ENCODE measurements at regions not wholly inside any gene's neighbourhood (a gene's known extent, or its start where the extent isn't known, plus 50 kb on each side); places are given as distances from the start of the nearest gene placed in this dataset.
A peak's percentile ranks its signal among the peaks of the same experiment; 100 is the strongest.

GRCh38 chr18:5091741-5092140, 105.3 kb downstream of the AKAIN1 start:
- TF ChIP-seq POLR2A (IDR thresholded peaks at IDR 0.05; ENCODE audit: low read depth, low read length), result no peak
- FAIRE-seq (no peak), DNase-seq (ENCODE audit: insufficient read length, low spot score) (no peak)

GRCh38 chr18:5075297-5075696, 121.8 kb downstream of the AKAIN1 start:
- FAIRE-seq, result no peak
- DNase-seq (ENCODE audit: insufficient read length, low spot score), result no peak
- no peak for TF ChIP-seq POLR2A (IDR thresholded peaks at IDR 0.05; ENCODE audit: low read depth, low read length)

DNA sequence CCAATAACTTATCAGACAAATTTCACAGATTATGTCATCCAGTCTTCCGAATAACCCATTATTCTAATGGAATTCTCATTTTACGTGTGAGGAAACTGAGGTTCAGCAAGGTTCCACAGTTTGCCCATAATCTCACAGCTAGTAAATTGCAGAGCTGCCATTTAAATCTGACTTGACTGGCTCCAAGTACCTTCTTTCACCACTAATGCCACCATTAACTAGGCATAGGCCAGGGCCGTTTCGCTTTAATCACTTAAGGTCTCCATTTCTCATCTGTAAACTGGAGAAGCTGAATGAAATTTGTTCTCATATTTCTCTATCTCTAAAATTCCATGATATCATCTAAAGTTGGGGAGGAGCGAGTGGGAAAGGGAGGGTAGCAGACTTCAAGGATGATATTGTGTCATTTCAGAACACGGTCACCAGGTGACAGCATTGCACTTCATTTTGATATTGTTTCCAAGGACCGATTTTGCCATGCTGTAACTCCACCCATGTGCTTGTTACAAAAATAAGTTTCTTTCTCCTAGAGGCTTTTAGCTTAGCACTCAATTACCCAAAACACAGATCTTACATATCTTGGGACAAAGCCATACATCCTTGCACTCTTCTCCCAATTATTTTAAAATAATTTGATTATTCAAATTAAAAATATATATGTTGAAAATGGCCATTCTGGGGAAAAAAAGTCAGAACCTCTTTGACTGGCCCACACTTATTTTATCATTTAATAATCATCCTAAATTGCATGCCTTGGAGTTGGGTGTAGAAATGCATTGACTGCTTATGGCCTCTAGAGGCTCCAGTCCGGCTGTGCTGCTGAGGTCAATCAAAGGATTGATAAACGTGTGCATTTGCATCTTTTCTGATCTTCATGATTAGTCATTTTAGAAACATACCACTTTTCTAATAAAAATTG, 123.8 kb downstream of the AKAIN1 start:
- no peak for TF ChIP-seq POLR2A (IDR thresholded peaks at IDR 0.05; ENCODE audit: low read depth, low read length)
- DNase-seq (ENCODE audit: insufficient read length, low spot score) (peak; percentile 18), FAIRE-seq (no peak)

DNA sequence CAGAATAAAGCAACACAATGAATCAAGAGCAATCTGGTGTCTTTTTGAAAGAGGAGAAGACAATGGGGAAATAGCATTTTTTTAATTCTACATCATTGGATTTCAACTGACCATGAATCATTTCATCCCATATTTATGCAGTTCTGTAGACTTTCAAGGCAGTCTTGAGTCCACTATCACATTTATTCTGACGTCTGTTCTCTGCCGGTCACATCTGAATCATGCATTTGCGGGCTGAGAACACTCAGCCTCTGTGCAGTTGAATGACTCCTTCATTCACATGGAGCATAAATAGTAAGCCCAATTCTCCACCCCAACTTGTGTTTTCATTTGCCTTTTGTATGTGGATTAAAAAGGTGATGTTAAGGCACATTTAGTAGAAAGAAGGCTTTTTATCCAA, 128.2 kb downstream of the AKAIN1 start:
- TF ChIP-seq POLR2A (IDR thresholded peaks at IDR 0.05; ENCODE audit: low read depth, low read length), result no peak
- no peak for FAIRE-seq
- DNase-seq (ENCODE audit: insufficient read length, low spot score), result no peak

GRCh38 chr18:5066380-5066977, 130.6 kb downstream of the AKAIN1 start:
- no peak for TF ChIP-seq POLR2A (IDR thresholded peaks at IDR 0.05; ENCODE audit: low read depth, low read length)
- FAIRE-seq (no peak), DNase-seq (ENCODE audit: insufficient read length, low spot score) (no peak)

- FAIRE-seq (no peak), DNase-seq (ENCODE audit: insufficient read length, low spot score) (no peak)
- no peak for TF ChIP-seq POLR2A (IDR thresholded peaks at IDR 0.05; ENCODE audit: low read depth, low read length)
Observed at GRCh38 chr18:5065615-5066014, 131.4 kb downstream of the AKAIN1 start.

DNA sequence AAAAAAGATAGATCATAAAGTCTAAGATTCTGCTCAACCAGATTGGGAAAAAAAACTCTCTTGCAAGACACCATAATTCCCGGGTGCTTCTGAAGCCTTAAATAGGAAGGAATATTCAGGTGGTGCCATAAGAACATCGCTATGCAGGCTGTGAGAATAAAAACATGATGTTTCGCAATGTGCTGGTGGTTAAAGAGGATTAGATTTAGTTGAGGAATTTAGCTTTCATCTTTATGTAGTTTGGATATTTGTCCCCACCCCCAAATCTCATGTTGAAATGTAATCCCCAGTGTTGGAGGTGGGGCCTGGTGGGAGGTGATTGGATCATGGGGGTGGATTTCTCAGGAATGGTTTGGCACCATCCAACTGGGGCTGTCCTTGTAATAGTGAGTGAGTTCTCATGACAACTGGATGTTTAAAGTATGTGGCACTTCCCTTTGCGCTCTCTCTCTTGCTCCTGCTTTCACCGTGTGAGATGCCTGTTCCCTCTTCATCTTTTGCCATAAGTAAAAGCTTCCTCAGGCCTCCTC, 132.2 kb downstream of the AKAIN1 start:
- FAIRE-seq (no peak), DNase-seq (ENCODE audit: insufficient read length, low spot score) (no peak)
- TF ChIP-seq POLR2A (IDR thresholded peaks at IDR 0.05; ENCODE audit: low read depth, low read length), result no peak

- DNase-seq (ENCODE audit: insufficient read length, low spot score) (no peak), FAIRE-seq (no peak)
- TF ChIP-seq POLR2A (IDR thresholded peaks at IDR 0.05; ENCODE audit: low read depth, low read length), result no peak
Observed at GRCh38 chr18:5061785-5062184, 135.3 kb downstream of the AKAIN1 start.

DNA sequence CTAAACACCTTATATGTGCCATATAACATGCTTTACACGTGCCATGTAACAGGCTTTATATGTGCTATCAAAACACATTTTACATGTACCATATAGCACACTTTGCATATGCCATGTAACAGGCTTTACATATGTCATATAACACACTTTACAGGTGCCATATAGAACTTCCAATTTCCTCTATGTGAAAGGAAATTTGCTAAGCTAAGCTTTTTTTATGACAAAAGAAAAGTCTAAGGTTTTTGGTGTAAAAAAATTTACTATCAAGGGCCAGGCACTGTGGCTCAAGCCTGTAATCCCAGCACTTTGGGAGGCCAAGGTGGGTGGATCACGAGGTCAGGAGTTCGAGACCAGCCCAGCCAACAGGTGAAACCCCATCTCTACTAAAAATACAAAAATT, 136.5 kb downstream of the AKAIN1 start:
- no peak for TF ChIP-seq POLR2A (IDR thresholded peaks at IDR 0.05; ENCODE audit: low read depth, low read length)
- DNase-seq (ENCODE audit: insufficient read length, low spot score), result no peak
- no peak for FAIRE-seq

GRCh38 chr18:5059696-5060032, 137.4 kb downstream of the AKAIN1 start:
- DNase-seq (ENCODE audit: insufficient read length, low spot score), result no peak
- FAIRE-seq, result no peak
- no peak for TF ChIP-seq POLR2A (IDR thresholded peaks at IDR 0.05; ENCODE audit: low read depth, low read length)

DNA sequence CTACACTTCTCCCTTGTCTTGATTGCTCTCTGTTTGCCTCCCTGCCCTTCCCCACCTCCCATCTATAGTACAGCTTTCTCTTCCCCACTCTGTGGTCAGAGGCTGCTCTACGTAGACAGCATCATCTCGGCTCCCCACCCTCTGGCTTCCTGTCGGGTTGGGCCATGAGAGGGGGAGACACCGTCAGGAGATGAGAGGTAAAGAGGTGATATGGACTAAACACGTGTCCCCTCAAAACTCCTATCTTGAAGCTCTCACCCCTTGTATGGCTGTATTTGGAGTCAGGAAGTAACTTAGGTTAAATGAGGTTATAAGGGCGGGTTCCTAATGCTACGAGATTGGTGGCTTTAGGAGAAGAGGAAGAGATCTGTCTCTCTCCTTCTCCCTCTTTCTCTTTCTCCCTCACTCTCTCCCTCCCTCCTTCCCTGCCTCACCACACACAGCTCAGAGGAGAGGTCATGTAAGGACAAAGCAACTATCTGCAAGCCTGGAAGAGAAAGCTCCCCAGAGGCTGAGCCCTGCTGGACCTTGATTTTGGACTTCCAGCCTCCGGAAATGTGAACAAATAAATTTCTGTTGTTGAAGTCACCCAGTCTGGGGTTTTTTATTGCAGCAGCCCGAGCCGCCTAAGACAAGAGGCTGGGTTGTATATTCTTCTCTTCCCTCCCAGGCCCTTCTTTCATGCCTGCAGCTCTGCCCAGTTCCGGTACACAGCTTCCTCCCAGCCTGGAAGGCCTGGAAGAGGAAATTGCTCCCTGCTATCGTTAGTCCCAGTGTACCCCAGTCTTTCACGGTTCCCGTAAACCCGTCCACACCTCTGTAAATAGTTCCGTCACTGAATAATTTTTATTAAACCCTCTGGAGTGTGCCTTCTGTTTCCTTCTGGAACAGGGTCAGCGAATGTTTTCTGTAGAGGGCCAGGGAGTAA, 138.0 kb downstream of the AKAIN1 start:
- DNase-seq (ENCODE audit: insufficient read length, low spot score) (no peak), FAIRE-seq (no peak)
- no peak for TF ChIP-seq POLR2A (IDR thresholded peaks at IDR 0.05; ENCODE audit: low read depth, low read length)

- peak; percentile 19 for DNase-seq (ENCODE audit: insufficient read length, low spot score)
- no peak for TF ChIP-seq POLR2A (IDR thresholded peaks at IDR 0.05; ENCODE audit: low read depth, low read length)
- FAIRE-seq, result no peak
Observed at GRCh38 chr18:5057386-5058348, 139.4 kb downstream of the AKAIN1 start.

DNA sequence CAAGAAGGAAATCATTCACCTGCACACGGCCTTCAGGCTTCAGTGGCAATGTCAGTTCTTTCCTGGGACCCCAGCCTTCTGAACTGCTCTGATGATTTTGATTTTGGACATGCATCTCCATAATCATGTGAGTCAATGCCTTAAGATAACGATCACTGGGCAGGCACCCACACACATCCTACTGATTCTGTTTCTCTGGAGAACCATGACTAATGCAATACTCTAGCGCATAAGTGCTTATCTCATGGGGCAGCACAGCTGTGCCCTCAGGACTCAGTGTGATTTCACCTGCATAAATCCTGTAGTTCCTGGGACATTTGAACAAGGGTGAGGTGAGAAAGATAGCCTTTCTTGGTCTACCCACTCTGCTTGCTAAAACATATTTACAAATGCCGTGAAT, 144.6 kb downstream of the AKAIN1 start:
- no peak for FAIRE-seq
- no peak for TF ChIP-seq POLR2A (IDR thresholded peaks at IDR 0.05; ENCODE audit: low read depth, low read length)
- no peak for DNase-seq (ENCODE audit: insufficient read length, low spot score)
